Esophagus squamous epithelium (tissue), 4 donors: ENCODE measurements at regions not wholly inside any gene's neighbourhood (a gene's known extent, or its start where the extent isn't known, plus 50 kb on each side); places are given as distances from the start of the nearest gene placed in this dataset.

Experiments used
- POLR2A ChIP-seq, 4 donors: fragments of 450-650 bp; IDR thresholded peaks; one replicate each; pipeline ENCODE4 v1.6.1; 2017; ENCODE audit warnings: antibody characterized with exemption in 4 of 4, mild to moderate bottlenecking in 4 of 4, moderate library complexity in 3 of 4
- TF ChIP-seq, protein P1 (sequence below), 6 experiments: fragments of 450-650 bp in 4 of 6; fragments of 200-600 bp in 2 of 6; sonication (generic) in 2 of 6; IDR thresholded peaks; one replicate each; pipeline ENCODE4 v1.5.1; 2016 to 2019; ENCODE audit warnings: antibody characterized with exemption in 6 of 6, mild to moderate bottlenecking in 4 of 6, moderate library complexity in 4 of 6

DNA sequence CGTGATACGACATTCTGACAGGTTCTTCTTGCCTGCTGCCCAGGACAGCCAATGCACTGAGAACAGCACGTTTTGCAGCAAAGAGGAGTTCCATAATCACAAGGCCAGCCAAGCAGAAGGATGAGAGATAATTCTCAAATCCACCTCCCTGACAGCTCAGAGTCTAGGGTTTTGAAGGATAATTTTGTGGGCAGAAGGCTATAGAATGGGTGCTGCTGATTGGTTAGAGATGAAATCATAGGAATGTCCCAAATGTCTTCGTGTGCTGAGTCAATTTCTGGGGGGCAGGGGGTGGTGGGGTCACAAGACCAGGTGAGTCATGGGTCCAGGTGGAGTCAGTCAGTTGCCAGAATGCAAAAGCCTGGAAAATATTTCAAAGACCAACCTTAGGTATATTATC, 175.5 kb upstream of the SLC30A5 start:
- TF ChIP-seq, protein P1, sequence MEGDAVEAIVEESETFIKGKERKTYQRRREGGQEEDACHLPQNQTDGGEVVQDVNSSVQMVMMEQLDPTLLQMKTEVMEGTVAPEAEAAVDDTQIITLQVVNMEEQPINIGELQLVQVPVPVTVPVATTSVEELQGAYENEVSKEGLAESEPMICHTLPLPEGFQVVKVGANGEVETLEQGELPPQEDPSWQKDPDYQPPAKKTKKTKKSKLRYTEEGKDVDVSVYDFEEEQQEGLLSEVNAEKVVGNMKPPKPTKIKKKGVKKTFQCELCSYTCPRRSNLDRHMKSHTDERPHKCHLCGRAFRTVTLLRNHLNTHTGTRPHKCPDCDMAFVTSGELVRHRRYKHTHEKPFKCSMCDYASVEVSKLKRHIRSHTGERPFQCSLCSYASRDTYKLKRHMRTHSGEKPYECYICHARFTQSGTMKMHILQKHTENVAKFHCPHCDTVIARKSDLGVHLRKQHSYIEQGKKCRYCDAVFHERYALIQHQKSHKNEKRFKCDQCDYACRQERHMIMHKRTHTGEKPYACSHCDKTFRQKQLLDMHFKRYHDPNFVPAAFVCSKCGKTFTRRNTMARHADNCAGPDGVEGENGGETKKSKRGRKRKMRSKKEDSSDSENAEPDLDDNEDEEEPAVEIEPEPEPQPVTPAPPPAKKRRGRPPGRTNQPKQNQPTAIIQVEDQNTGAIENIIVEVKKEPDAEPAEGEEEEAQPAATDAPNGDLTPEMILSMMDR (IDR thresholded peaks at IDR 0.05), result no peak
- no peak for TF ChIP-seq POLR2A (IDR thresholded peaks at IDR 0.05)
